ENCODE measurements at regions not wholly inside any gene's neighbourhood (a gene's known extent, or its start where the extent isn't known, plus 50 kb on each side); places are given as distances from the start of the nearest gene placed in this dataset.

DNA sequence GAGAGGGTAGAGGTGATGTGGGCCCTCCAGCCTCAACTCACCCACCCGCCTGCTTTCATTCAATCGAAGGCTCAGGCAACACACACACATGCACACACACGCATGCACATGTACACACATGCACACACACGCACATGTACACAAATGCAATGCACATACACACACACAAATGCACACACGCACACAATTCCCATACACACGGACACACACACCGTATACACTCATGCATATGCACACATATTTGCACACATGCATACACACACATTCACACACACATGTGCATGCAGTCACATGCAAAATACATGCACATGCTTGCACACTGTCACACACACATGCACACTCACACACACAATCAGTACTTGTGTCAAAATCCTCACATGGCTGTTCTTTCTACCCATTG, 55.9 kb upstream of the SPACA7 start:
- Histone ChIP-seq H3K27ac (ENCODE audit: low read length) (no peak overlapping the region), H3K27me3 (ENCODE audit: insufficient read depth, low read length) (peaks cover 21% of the 10 kb centered on the region), H3K9ac (ENCODE audit: low read depth, low read length) (no peak overlapping the region), H3K4me3 (ENCODE audit: low read length) (no peak overlapping the region), H3K36me3 (ENCODE audit: insufficient read depth, low read depth, low read length) (no peaks in the 10 kb centered on the region), H3K9me3 (ENCODE audit: insufficient read depth, low read depth, low read length) (peaks cover 20% of the 10 kb centered on the region; the same call in 1 of the 2 replicates), H3K4me1 (ENCODE audit: insufficient read depth, low read length) (no peaks in the 10 kb centered on the region)

DNA sequence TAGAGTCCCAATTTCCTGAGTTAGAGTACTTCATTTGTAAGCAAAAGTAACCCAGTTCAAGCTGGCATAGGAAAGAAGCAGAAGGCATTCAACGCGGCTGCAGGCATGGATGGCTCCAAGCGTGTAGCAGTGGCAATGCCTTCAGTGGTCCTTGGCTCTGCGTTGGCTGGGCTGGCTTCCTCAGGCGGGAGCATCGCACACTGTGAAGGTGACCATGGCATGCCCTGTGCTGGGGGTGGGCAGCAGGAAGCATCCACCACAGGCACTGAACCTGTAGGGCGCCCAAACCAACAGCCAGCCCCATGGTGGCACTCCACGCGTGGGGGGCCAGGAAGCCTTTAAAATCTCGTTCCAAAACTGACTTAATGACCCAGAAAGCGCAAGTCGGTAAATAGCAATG, 53.6 kb upstream of the SPACA7 start:
- H3K9ac ChIP-seq (ENCODE audit: low read depth, low read length), result no peak overlapping the region
- no peak overlapping the region for H3K27ac ChIP-seq (ENCODE audit: low read length)
- H3K4me1 ChIP-seq (ENCODE audit: insufficient read depth, low read length), result no peaks in the 10 kb centered on the region
- H3K36me3 ChIP-seq (ENCODE audit: insufficient read depth, low read depth, low read length), result no peaks in the 10 kb centered on the region
- peaks cover 12% of the 10 kb centered on the region; the same call in 1 of the 2 replicates for H3K9me3 ChIP-seq (ENCODE audit: insufficient read depth, low read depth, low read length)
- H3K27me3 ChIP-seq (ENCODE audit: insufficient read depth, low read length), result peaks cover 27% of the 10 kb centered on the region
- no peak overlapping the region for H3K4me3 ChIP-seq (ENCODE audit: low read length)

- no peaks in the 10 kb centered on the region for H3K36me3 ChIP-seq (ENCODE audit: insufficient read depth, low read depth, low read length)
- H3K9ac ChIP-seq (ENCODE audit: low read depth, low read length), result no peak overlapping the region
- peaks cover 42% of the 10 kb centered on the region for H3K27me3 ChIP-seq (ENCODE audit: insufficient read depth, low read length)
- H3K27ac ChIP-seq (ENCODE audit: low read length), result no peak overlapping the region
- H3K4me1 ChIP-seq (ENCODE audit: insufficient read depth, low read length), result no peaks in the 10 kb centered on the region
- H3K9me3 ChIP-seq (ENCODE audit: insufficient read depth, low read depth, low read length), result 0 out of 2 replicates have a peak, but pooled peaks cover 3% of the 10 kb centered on the region
- H3K4me3 ChIP-seq (ENCODE audit: low read length), result no peak overlapping the region
Observed at GRCh38 chr13:112324116-112324515, 52.0 kb upstream of the SPACA7 start.

- H3K9ac ChIP-seq (ENCODE audit: low read depth, low read length), result no peak overlapping the region
- peaks cover 54% of the 10 kb centered on the region for H3K27me3 ChIP-seq (ENCODE audit: insufficient read depth, low read length)
- H3K27ac ChIP-seq (ENCODE audit: low read length), result no peak overlapping the region
- no peaks in the 10 kb centered on the region for H3K36me3 ChIP-seq (ENCODE audit: insufficient read depth, low read depth, low read length)
- H3K4me1 ChIP-seq (ENCODE audit: insufficient read depth, low read length), result no peaks in the 10 kb centered on the region
- H3K9me3 ChIP-seq (ENCODE audit: insufficient read depth, low read depth, low read length), result no peaks in the 10 kb centered on the region
- H3K4me3 ChIP-seq (ENCODE audit: low read length), result no peak overlapping the region
Observed at GRCh38 chr13:112325142-112325808, 50.9 kb upstream of the SPACA7 start.

DNA sequence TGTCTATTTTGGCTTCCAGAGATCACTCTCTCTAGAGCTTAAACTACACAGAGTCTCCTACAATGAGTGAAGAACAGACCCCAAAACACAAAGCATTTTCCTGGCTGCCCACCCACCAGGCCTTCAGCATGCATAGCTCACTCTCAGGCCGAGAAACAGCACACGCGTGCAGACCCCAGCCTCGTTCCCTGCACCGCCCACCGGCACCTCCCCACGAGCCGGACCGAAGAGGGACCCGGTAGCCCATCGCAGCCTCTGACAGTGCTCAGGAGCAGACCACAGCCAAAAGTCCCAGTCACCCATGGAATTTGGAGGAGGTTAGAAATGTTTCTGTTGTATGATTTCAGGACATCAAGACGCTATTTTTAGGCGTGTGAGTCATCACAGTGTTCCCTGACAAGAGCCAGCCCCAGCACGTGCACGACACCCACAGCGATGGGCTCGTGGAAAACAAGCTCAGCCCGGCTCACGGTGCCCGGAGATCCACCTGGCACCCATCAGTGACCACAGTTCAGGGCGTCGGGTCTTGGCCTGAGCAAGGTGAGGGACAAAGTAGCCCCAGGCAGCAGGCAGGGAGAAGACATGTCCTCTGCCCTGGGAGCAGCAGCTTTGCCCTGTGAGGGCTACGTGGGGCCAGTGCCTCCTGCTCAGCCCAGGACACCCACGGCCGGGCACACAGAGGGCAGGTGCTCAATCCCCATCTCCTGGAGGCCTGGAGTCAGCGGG, 50.1 kb upstream of the SPACA7 start:
- H3K4me3 ChIP-seq (ENCODE audit: low read length), result no peak overlapping the region
- no peaks in the 10 kb centered on the region for H3K9me3 ChIP-seq (ENCODE audit: insufficient read depth, low read depth, low read length)
- H3K27ac ChIP-seq (ENCODE audit: low read length), result no peak overlapping the region
- peaks cover 62% of the 10 kb centered on the region for H3K27me3 ChIP-seq (ENCODE audit: insufficient read depth, low read length)
- H3K9ac ChIP-seq (ENCODE audit: low read depth, low read length), result no peak overlapping the region
- H3K4me1 ChIP-seq (ENCODE audit: insufficient read depth, low read length), result no peaks in the 10 kb centered on the region; the same call in 1 of the 2 replicates
- no peaks in the 10 kb centered on the region for H3K36me3 ChIP-seq (ENCODE audit: insufficient read depth, low read depth, low read length)
